HCT116 (cell line): ENCODE measurements at regions not wholly inside any gene's neighbourhood (a gene's known extent, or its start where the extent isn't known, plus 50 kb on each side); places are given as distances from the start of the nearest gene placed in this dataset.

Experiments used
- ATAC-seq: fragments of 200-7000 bp; cut with Tn5 transposase; 2 replicates; pipeline ENCODE4 v1.9.1; 2020; ENCODE audit warnings: mild to moderate bottlenecking, moderate library complexity
- BruUV-seq: library from RNA; stranded (reverse); fragments of 400-500 nt; replicated peaks from 2 replicates; lab custom pipeline; 2021; lab: Mats Ljungman, UMichigan
- CTCF ChIA-PET: fragments of 300-600 bp; sonication (Branson Sonifier 250); formaldehyde crosslinking; loops from one replicate; lab custom pipeline; 2021; ENCODE audit warnings: antibody characterized with exemption; lab: Charles Lee
- POLR2A ChIA-PET: fragments of 300-600, 350-600 bp; sonication (Branson Sonifier 250); formaldehyde crosslinking; loops from one replicate; lab custom pipeline; 2021; ENCODE audit warnings: antibody characterized with exemption; lab: Charles Lee
- RAD21 ChIA-PET, 2 experiments: fragments of 300-600 bp; sonication (Branson Sonifier 250); formaldehyde crosslinking; loops; one replicate each; lab custom pipeline; 2023; ENCODE audit warnings: low total read pairs in 2 of 2; ENCODE audit not compliant: uncharacterized antibody in 2 of 2, unreplicated experiment in 2 of 2, low non-redundant PET in 1 of 2; lab: Charles Lee
- DNase-seq: peaks from one replicate; pipeline ENCODE4 v3.0.0-alpha.2; 2010; ENCODE audit warnings: low read depth, low spot score
- H2AFZ ChIP-seq: fragments of 200-600 bp; shearing (Covaris generic), sonication (generic); 2 replicates; pipeline ENCODE4 v1.6.1; 2017; ENCODE audit warnings: low read depth, mixed run types, mixed read lengths, antibody characterized with exemption, low read length; ENCODE audit not compliant: poor library complexity, severe bottlenecking
- H3K27ac ChIP-seq: 2 replicates; pipeline ENCODE4 v1.5.1; 2012; ENCODE audit warnings: low read depth, low read length
- H3K27me3 ChIP-seq: fragments of 200-600 bp; sonication (generic); 2 replicates; pipeline ENCODE4 v1.6.1; 2016; ENCODE audit warnings: mixed run types, low read length, mixed read lengths; ENCODE audit not compliant: insufficient read depth
- H3K36me3 ChIP-seq, 2 experiments: fragments of 200-500 bp in 1 of 2; fragments of 200-600 bp in 1 of 2; sonication (Bioruptor generic) in 1 of 2; sonication (generic) in 1 of 2; 2 replicates each; pipeline versions ENCODE4 v1.5.1 to v1.6.1; 2014 to 2016; ENCODE audit warnings: low read length in 2 of 2, inconsistent platforms in 1 of 2, mixed read lengths in 1 of 2, mixed run types in 1 of 2; ENCODE audit not compliant: insufficient read depth in 2 of 2, control insufficient read depth in 1 of 2
- H3K4me1 ChIP-seq, 2 experiments: fragments of 200-600 bp in 1 of 2; sonication (generic) in 1 of 2; 2 replicates each; pipeline versions ENCODE4 v1.5.1 to v1.6.1; 2012 to 2017; ENCODE audit warnings: low read length in 2 of 2, inconsistent platforms in 1 of 2, mild to moderate bottlenecking in 1 of 2, mixed read lengths in 1 of 2, mixed run types in 1 of 2, moderate library complexity in 1 of 2; ENCODE audit not compliant: insufficient read depth in 2 of 2, control insufficient read depth in 1 of 2
- H3K4me2 ChIP-seq: fragments of 200-600 bp; sonication (generic); 2 replicates; pipeline ENCODE4 v1.6.1; 2017; ENCODE audit warnings: mixed run types, low read length, mixed read lengths
- H3K4me3 ChIP-seq, 2 experiments: fragments of 200-600 bp in 1 of 2; sonication (generic) in 1 of 2; replicated peaks in 1 of 2; 2 replicates each; pipeline ENCODE4 v1.5.1; 2011 to 2016; ENCODE audit warnings: low read length in 2 of 2, control low read depth in 1 of 2, low read depth in 1 of 2, mild to moderate bottlenecking in 1 of 2, mixed read lengths in 1 of 2, mixed run types in 1 of 2
- H3K79me2 ChIP-seq: fragments of 200-600 bp; sonication (generic); 2 replicates; pipeline ENCODE4 v1.6.1; 2017; ENCODE audit warnings: mild to moderate bottlenecking, mixed run types, low read length, moderate library complexity, mixed read lengths; ENCODE audit not compliant: insufficient read depth
- H3K9ac ChIP-seq: fragments of 200-600 bp; sonication (generic); 2 replicates; pipeline ENCODE4 v1.6.1; 2016; ENCODE audit warnings: low read length, mixed read lengths
- H3K9me2 ChIP-seq: fragments of 200-600 bp; sonication (generic), shearing (Covaris generic); 2 replicates; pipeline ENCODE4 v1.6.1; 2017; ENCODE audit warnings: mixed run types, mild to moderate bottlenecking, moderate library complexity; ENCODE audit not compliant: insufficient read depth
- H3K9me3 ChIP-seq, 2 experiments: fragments of 200-500 bp in 1 of 2; fragments of 200-600 bp in 1 of 2; sonication (Bioruptor generic) in 1 of 2; sonication (generic) in 1 of 2; 2 replicates each; pipeline ENCODE4 v1.6.1; 2014 to 2017; ENCODE audit warnings: low read length in 2 of 2, mixed read lengths in 2 of 2, inconsistent platforms in 1 of 2, low read depth in 1 of 2, mild to moderate bottlenecking in 1 of 2, mixed run types in 1 of 2, moderate library complexity in 1 of 2; ENCODE audit not compliant: control insufficient read depth in 1 of 2, insufficient read depth in 1 of 2
- H4K20me1 ChIP-seq: fragments of 200-600 bp; sonication (generic), shearing (Covaris generic); 2 replicates; pipeline ENCODE4 v1.6.1; 2017; ENCODE audit warnings: mixed run types, mild to moderate bottlenecking, moderate library complexity; ENCODE audit not compliant: insufficient read depth
- CEBPB ChIP-seq: IDR thresholded peaks from 2 replicates; pipeline ENCODE4 v1.6.1; 2012; ENCODE audit warnings: low read depth
- EGR1 ChIP-seq: IDR thresholded peaks from 2 replicates; pipeline ENCODE4 v1.6.1; 2012; ENCODE audit warnings: low read depth
- ELF1 ChIP-seq: IDR thresholded peaks from 2 replicates; pipeline ENCODE4 v1.6.1; 2012; ENCODE audit warnings: low read depth, borderline replicate concordance
- EZH2 ChIP-seq: fragments of 200-600 bp; sonication (generic); IDR thresholded peaks from 2 replicates; pipeline ENCODE4 v1.6.1; 2017; ENCODE audit warnings: antibody characterized with exemption, mixed run types
- FOSL1 ChIP-seq: IDR thresholded peaks from 2 replicates; pipeline ENCODE4 v1.6.1; 2012; ENCODE audit warnings: low read depth
- JUND ChIP-seq: IDR thresholded peaks from 2 replicates; pipeline ENCODE4 v1.6.1; 2012
- POLR2A ChIP-seq: IDR thresholded peaks from 2 replicates; pipeline ENCODE4 v1.7.0; 2011; ENCODE audit warnings: borderline replicate concordance; ENCODE audit not compliant: insufficient read depth, insufficient read length; ENCODE audit errors: extremely low read depth
- POLR2AphosphoS5 ChIP-seq: IDR thresholded peaks from 2 replicates; pipeline ENCODE4 v1.6.1; 2011; ENCODE audit warnings: mild to moderate bottlenecking, low read depth, low read length, moderate library complexity
- RAD21 ChIP-seq: IDR thresholded peaks from 2 replicates; pipeline ENCODE4 v1.6.1; 2012; ENCODE audit warnings: low read depth, mild to moderate bottlenecking
- SIN3A ChIP-seq: IDR thresholded peaks from 2 replicates; pipeline ENCODE4 v1.6.1; 2012; ENCODE audit warnings: low read depth
- SP1 ChIP-seq: IDR thresholded peaks from 2 replicates; pipeline ENCODE4 v1.6.1; 2012; ENCODE audit warnings: low read depth
- SRF ChIP-seq: IDR thresholded peaks from 2 replicates; pipeline ENCODE4 v1.6.1; 2012; ENCODE audit warnings: low read depth
- ZFX ChIP-seq: fragments of 450-650 bp; IDR thresholded peaks from 2 replicates; pipeline ENCODE4 v1.6.1; 2017
- ZNF274 ChIP-seq: fragments of 200-500 bp; sonication (Bioruptor generic); IDR thresholded peaks from 2 replicates; pipeline ENCODE4 v1.6.1; 2014; ENCODE audit warnings: mild to moderate bottlenecking, low read depth, low read length, inconsistent platforms
- intact Hi-C: fragments of 100-400 bp; cut with micrococcal nuclease; formaldehyde crosslinking; loops from 2 replicates; pipeline ENCODE4 v1.10.0; 2022
- TF ChIP-seq, protein P1 (sequence below): IDR thresholded peaks from 2 replicates; pipeline ENCODE4 v1.6.1; 2012
- TF ChIP-seq, protein P2 (sequence below): IDR thresholded peaks from 2 replicates; pipeline ENCODE4 v1.6.1; 2011; ENCODE audit warnings: mild to moderate bottlenecking, low read length, moderate library complexity; ENCODE audit not compliant: insufficient replicate concordance; ENCODE audit errors: extremely low read depth
- TF ChIP-seq, protein P3 (sequence below), 3 experiments: fragments of 200-600 bp in 1 of 3; sonication (generic) in 1 of 3; IDR thresholded peaks in 2 of 3; conservative IDR thresholded peaks in 1 of 3; 2 replicates each; pipeline ENCODE4 v1.5.1; 2012 to 2017; ENCODE audit warnings: low read depth in 2 of 3, low read length in 2 of 3, antibody characterized with exemption in 1 of 3, borderline replicate concordance in 1 of 3, control low read depth in 1 of 3, mild to moderate bottlenecking in 1 of 3, mixed read lengths in 1 of 3, mixed run types in 1 of 3, moderate library complexity in 1 of 3; ENCODE audit not compliant: insufficient read depth in 1 of 3
- TF ChIP-seq, protein P4 (sequence below): IDR thresholded peaks from 2 replicates; pipeline ENCODE4 v1.6.1; 2012

DNA sequence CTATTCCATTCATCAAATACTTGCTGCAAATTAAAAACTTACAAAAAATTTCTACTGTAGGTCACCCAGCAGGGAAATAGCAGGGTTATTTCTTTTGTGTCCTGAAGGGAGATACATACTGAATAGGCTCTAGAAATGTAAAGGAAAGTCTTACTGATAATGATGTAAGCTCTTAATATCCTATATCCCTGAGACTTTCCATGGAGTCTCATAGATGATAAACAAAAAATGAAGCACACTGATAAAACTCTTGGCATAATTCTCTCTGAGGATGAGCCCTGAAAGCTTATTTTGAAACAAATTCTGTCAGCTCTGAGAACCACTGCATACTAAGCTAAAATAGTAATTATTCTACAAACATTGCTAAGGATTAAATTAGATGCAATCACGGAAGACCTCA, 819.6 kb upstream of the PTPRD start:
- ChIA-PET RAD21 (no interaction called here), CTCF (no interaction called here), POLR2A (no interaction called here)
- ATAC-seq (no peak), DNase-seq (no peak)
- intact Hi-C loops = no loop called here
- no peaks in the 10 kb centered on the region for H4K20me1 ChIP-seq
- H3K79me2 ChIP-seq = no peaks in the 10 kb centered on the region
- TF ChIP-seq, protein P1, sequence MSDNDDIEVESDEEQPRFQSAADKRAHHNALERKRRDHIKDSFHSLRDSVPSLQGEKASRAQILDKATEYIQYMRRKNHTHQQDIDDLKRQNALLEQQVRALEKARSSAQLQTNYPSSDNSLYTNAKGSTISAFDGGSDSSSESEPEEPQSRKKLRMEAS = no peak
- TF ChIP-seq SRF (no peak), FOSL1 (no peak), POLR2A (no peak), SIN3A (no peak), JUND (no peak), EGR1 (no peak), EZH2 (no peak), ZFX (no peak), RAD21 (no peak), ZNF274 (no peak), CEBPB (no peak), POLR2AphosphoS5 (no peak), ELF1 (no peak), SP1 (no peak)
- TF ChIP-seq, protein P2, sequence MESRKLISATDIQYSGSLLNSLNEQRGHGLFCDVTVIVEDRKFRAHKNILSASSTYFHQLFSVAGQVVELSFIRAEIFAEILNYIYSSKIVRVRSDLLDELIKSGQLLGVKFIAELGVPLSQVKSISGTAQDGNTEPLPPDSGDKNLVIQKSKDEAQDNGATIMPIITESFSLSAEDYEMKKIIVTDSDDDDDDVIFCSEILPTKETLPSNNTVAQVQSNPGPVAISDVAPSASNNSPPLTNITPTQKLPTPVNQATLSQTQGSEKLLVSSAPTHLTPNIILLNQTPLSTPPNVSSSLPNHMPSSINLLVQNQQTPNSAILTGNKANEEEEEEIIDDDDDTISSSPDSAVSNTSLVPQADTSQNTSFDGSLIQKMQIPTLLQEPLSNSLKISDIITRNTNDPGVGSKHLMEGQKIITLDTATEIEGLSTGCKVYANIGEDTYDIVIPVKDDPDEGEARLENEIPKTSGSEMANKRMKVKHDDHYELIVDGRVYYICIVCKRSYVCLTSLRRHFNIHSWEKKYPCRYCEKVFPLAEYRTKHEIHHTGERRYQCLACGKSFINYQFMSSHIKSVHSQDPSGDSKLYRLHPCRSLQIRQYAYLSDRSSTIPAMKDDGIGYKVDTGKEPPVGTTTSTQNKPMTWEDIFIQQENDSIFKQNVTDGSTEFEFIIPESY = no peak
- TF ChIP-seq, protein P3, sequence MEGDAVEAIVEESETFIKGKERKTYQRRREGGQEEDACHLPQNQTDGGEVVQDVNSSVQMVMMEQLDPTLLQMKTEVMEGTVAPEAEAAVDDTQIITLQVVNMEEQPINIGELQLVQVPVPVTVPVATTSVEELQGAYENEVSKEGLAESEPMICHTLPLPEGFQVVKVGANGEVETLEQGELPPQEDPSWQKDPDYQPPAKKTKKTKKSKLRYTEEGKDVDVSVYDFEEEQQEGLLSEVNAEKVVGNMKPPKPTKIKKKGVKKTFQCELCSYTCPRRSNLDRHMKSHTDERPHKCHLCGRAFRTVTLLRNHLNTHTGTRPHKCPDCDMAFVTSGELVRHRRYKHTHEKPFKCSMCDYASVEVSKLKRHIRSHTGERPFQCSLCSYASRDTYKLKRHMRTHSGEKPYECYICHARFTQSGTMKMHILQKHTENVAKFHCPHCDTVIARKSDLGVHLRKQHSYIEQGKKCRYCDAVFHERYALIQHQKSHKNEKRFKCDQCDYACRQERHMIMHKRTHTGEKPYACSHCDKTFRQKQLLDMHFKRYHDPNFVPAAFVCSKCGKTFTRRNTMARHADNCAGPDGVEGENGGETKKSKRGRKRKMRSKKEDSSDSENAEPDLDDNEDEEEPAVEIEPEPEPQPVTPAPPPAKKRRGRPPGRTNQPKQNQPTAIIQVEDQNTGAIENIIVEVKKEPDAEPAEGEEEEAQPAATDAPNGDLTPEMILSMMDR (IDR thresholded peaks at IDR 0.05 in 2 of 3, conservative IDR thresholded peaks at IDR 0.05 in 1 of 3; ENCODE audit: borderline replicate concordance in 1 of 3, insufficient read depth in 1 of 3, low read depth in 2 of 3, low read length in 2 of 3) = no peak
- TF ChIP-seq, protein P4, sequence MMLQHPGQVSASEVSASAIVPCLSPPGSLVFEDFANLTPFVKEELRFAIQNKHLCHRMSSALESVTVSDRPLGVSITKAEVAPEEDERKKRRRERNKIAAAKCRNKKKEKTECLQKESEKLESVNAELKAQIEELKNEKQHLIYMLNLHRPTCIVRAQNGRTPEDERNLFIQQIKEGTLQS = no peak
- no TSS peak for BruUV-seq
- no peak overlapping the region for H3K9ac ChIP-seq
- peaks cover 9 to 23% of the 10 kb centered on the region in 2 experiments; a peak in 3 of 4 replicates for H3K9me3 ChIP-seq
- no peak overlapping the region for H3K4me3 ChIP-seq
- H3K9me2 ChIP-seq = no peaks in the 10 kb centered on the region
- H2AFZ ChIP-seq = no peak overlapping the region
- H3K27ac ChIP-seq = no peak overlapping the region
- no peaks in the 10 kb centered on the region for H3K36me3 ChIP-seq
- H3K27me3 ChIP-seq = no peaks in the 10 kb centered on the region
- no peak overlapping the region for H3K4me2 ChIP-seq
- H3K4me1 ChIP-seq = no peaks in the 10 kb centered on the region
